GM21423 (cell line): ENCODE measurements at regions not wholly inside any gene's neighbourhood (a gene's known extent, or its start where the extent isn't known, plus 50 kb on each side); places are given as distances from the start of the nearest gene placed in this dataset.

Experiments
- ATAC-seq: cut with Tn5 transposase; IDR thresholded peaks from one replicate; pipeline ENCODE4 v1.9.1; 2021; ENCODE audit warnings: mild to moderate bottlenecking, moderate library complexity; ENCODE audit not compliant: unreplicated experiment

GRCh38 chr4:14726877-14727361 lies 275.4 kb upstream of the CPEB2 start:
- ATAC-seq: no peak

GRCh38 chr4:14729282-14730000 lies 272.8 kb upstream of the CPEB2 start:
- ATAC-seq: no peak

- ATAC-seq: no peak
Measured at GRCh38 chr4:14742054-14742453, 260.2 kb upstream of the CPEB2 start.

DNA sequence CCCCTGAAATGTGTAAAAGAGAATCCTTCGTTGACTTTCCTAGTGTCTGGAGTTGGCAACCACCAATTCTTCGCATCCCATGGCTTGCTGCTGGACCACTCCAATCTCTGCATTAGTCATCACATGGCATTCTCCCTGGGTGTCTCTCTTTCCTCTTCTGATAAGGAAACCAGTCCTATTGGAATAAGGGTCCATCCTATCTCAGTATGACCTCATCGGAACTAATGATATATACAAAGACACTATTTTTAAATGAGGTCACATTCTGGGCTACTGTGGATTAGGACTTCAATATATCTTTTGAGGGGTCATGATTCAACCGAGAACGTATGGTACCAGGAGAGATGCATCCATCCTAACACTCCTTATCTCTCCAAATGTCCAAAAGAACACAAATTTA lies 259.1 kb upstream of the CPEB2 start:
- ATAC-seq: no peak

- no peak for ATAC-seq
Measured at GRCh38 chr4:14743601-14744000, 258.7 kb upstream of the CPEB2 start.

- ATAC-seq: no peak
Measured at GRCh38 chr4:14744346-14744745, 257.9 kb upstream of the CPEB2 start.

GRCh38 chr4:14749910-14750309 lies 252.4 kb upstream of the CPEB2 start:
- no peak for ATAC-seq

- ATAC-seq: no peak
Measured at GRCh38 chr4:14752341-14753046, 249.8 kb upstream of the CPEB2 start.

GRCh38 chr4:14767142-14767541 lies 235.1 kb upstream of the CPEB2 start:
- peak; percentile 56 for ATAC-seq

DNA sequence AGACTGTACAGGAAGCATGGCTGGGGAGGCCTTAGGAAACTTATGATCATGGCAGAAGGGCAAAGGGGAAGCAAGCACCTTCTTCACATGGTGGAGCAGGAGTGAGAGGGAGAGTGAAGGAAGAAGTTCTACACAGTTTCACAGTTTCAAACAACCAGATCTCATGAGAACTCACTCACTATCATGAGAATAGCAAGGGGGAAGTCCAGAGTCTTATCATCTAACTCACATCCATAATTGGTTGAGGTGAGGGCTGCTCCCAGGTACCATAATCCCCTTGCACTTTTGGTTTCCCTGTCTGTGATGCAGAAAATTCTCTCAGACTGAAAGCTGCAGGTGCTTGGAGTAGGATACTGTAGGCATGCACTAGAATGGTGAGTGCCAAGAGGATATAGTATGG lies 233.8 kb upstream of the CPEB2 start:
- ATAC-seq: no peak

- no peak for ATAC-seq
Measured at GRCh38 chr4:14769993-14770392, 232.3 kb upstream of the CPEB2 start.

- ATAC-seq: no peak
Measured at GRCh38 chr4:14771094-14771493, 231.2 kb upstream of the CPEB2 start.

- no peak for ATAC-seq
Measured at GRCh38 chr4:14771504-14772175, 230.6 kb upstream of the CPEB2 start.

DNA sequence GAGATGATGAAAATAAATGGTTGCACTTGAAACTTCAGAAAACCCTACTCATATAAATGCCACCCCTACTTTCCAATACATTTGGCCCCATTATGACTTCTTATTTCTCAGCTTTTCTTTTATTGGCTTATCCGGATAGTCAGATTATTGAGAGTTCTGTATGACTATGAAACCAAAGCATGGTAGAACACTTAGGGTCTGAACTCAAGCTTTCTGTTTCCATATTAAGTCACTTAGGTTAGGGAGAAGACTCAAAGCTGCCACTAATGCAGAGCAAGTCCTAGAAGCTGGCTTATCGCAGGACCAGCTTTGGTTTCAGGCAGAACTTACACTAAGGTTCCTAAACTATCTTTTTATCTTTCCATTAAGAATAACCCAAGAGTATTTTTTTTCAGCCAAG lies 229.9 kb upstream of the CPEB2 start:
- ATAC-seq: no peak

GRCh38 chr4:14783011-14783877 lies 219.0 kb upstream of the CPEB2 start:
- peak; percentile 94 for ATAC-seq

DNA sequence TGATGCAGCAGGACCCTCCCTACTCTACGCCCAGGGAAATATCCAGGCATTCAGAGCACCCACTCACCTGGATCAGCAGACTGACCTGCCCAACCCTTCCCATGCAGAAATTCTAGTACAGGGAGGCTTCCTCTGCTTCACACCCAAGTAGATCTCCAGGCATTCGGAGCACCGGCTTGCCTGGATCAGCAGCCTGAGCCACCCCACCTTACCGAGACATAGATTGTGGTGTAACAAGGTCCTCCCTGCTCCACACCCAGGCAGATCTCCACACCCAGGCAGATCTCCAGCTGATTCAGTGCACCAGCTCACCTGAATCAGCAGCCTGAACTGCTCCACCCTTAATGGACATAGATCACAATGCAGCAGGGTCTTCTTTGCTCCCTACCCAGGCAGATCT lies 215.1 kb upstream of the CPEB2 start:
- ATAC-seq: no peak

DNA sequence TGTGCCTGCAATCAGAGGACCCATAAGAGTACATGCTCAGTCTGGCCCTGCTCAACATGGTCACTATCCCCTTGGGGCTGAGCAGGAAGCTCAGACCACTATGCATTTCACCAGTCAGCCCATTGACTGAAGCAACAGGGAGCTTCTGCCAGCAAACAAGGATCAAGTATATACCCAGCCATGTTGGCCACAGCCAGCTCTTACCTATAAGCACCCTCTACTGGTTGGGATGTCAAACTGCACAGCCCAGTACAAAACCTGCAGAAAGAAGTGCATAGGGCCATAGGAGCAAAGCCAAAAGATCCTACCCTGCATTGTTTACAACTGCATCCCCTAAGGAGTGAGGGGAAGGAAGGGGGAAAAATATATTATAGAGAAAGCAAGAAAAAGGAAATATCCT lies 214.4 kb upstream of the CPEB2 start:
- ATAC-seq: no peak

- no peak for ATAC-seq
Measured at GRCh38 chr4:14790494-14790893, 211.8 kb upstream of the CPEB2 start.

DNA sequence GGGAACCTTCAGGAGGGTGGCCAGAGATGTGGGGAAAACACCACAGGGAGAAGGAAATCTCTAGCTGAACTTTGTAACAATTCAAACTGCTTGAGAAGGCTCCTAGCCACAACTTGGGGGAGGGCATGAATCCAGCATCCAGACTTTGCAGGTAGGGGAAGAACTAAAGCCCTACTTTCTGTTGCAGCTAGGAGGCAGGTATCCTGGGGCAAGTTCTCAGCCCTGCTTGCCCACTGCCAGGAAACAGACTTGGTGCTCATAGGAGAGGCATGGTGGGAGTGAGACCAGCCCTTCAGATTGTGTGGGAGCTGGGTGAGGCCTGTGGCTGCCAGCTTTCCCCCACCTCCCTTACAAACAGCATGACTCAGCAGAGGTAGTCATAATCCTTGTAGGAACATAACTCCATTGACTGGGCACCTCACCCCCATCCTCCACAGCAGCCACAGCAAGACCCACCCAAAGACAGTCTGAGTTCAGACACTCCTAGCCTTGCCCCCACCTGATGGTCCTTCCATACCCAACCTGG lies 209.5 kb upstream of the CPEB2 start:
- no peak for ATAC-seq

- ATAC-seq: no peak
Measured at GRCh38 chr4:14800977-14801376, 201.3 kb upstream of the CPEB2 start.

DNA sequence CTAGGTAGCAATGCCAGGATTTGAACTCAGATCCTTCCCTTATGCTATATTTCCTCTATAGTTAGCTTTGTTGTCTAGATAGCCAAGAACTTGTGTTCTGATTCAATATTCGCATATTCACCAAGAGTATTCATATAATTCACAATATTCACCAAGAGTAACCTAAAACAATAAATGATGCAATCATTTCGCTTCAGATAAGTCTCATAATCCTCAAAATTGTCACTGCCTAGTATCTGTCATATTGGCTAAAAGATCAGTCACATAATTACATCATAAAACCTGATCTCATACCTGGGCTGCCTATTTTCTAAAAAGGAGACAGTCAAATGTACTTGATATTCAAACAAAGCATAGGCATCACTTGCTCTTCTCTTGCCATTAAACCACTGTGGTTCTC lies 199.7 kb upstream of the CPEB2 start:
- no peak for ATAC-seq
